ENCODE measurements at regions not wholly inside any gene's neighbourhood (a gene's known extent, or its start where the extent isn't known, plus 50 kb on each side); places are given as distances from the start of the nearest gene placed in this dataset.

DNA sequence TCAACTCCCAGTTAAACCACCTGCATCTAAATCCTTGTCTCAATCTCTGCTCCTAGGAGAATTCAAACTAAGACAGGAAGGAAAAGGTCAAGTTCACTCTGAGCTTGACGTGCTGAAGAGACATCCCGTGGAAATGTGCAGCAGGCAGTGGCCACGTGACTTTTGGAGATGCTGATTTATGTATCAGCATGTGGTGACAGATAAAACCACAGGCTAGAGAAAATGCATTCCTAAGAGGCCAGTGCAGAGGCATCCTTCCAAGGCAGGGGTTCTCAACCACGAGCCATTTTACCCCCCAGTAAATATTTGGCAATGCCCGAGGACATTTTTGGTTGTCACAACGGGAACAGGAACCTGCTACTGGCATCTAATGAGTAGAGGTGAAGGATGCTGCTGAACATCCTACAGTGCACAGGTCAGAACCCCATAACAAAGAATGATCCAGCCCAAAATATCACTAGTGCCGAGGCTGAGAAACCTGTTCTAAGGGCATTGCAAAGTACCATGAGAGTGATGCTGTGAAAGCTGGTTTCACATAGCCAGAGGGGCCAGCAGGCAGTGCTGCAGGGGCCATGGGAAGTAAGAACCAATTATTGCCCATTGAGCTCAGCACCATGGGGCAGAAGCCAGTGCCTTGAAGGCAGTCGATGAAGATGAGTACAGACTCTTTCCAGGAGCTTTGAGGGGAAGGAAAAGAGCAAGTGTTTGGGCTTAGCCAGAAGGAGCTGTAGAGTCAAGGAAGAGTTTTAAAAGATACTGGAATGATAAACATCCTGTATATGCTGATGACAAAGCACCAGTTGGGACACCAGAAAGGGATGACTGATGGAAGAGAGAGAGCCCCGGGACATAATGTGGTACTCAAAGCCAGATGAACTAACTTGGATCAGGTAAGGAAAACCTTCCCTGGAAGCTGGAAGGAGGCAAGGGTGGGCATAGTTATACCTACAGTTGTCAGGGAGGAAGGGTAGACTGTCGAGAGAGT is 174.6 kb downstream of the HAUS1 start:
- Histone ChIP-seq H2AFZ (ENCODE audit: low read depth, low read length) (no peak overlapping the region), H3K36me3 (ENCODE audit: insufficient read depth, low read length) (no peaks in the 10 kb centered on the region), H3K4me3 (ENCODE audit: low read length) (no peak overlapping the region), H3K4me1 (ENCODE audit: insufficient read depth, low read length) (peaks cover 13% of the 10 kb centered on the region), H3K27me3 (ENCODE audit: insufficient read depth, low read length) (no peaks in the 10 kb centered on the region), H3K9me3 (ENCODE audit: low read length) (no peaks in the 10 kb centered on the region)

DNA sequence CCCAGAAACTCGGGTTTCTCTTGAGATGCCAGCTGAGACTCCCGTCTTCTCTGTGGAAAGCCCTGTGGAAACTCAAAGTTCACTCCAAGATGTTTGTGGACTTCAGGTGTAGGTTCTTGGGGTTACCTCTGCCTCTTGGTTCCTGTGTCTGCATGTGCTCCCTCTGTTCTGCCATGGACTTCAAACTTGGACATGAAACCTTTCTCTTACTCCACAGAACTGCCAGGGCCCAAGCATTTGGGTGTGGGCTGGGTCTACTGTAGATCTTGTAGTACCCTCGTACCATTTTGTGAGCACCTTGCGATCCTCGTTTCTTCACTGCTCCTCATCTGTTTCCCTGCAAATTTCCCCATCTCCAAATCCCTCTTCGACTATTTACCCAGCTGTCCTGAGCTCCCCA is 175.5 kb downstream of the HAUS1 start:
- H3K4me3 ChIP-seq (ENCODE audit: low read length): no peak overlapping the region
- peaks cover 18% of the 10 kb centered on the region for H3K4me1 ChIP-seq (ENCODE audit: insufficient read depth, low read length)
- H3K9me3 ChIP-seq (ENCODE audit: low read length): no peaks in the 10 kb centered on the region
- H3K36me3 ChIP-seq (ENCODE audit: insufficient read depth, low read length): no peaks in the 10 kb centered on the region
- no peaks in the 10 kb centered on the region for H3K27me3 ChIP-seq (ENCODE audit: insufficient read depth, low read length)
- no peak overlapping the region for H2AFZ ChIP-seq (ENCODE audit: low read depth, low read length)

DNA sequence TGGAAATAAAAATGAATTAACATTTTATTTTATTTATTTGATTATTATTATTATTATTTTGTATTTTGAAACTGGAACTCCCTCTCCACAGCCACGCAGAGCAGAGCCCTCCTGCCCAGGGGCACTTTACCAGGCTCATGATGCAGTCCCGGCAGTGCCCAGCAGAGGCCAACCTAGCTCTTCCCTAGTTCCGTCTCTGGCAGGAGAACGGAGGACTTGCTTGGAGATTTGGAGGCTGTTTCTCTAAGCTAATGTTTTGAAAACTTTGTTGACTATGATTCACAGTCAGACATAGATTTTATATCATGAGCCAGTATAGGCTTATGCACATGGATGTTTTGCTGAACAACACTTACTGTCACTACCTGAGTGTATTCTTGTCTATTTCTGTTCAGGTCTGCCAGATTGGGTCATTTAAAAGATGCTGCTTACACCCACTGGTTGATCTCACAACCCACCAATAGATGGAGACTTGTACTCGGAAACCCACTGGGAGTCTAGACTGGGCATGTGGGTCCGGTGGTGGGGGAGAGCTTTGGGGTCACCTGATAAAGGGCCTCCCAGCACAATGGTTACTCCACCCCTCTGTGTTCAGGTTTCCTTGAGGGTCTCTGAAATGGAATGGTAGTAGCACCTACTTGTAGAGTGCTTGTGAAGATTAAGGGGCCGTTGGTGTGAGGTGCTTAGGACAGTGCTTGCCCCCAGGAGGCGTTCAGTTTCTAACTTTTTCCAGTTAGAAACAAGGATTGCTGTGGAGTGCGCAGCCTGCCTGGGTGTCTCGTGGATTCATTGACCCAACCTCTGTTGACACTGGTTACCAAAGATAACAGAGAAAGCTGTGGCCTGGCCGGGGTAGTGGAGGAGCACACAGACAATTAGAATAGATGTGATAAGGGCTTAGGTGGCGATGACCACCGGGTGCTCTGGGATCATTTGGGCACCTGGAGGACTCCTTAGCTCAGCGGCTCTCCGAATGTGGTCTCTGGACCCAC is 177.3 kb downstream of the HAUS1 start:
- Histone ChIP-seq H3K4me3 (ENCODE audit: low read length) (no peak overlapping the region), H3K27me3 (ENCODE audit: insufficient read depth, low read length) (no peaks in the 10 kb centered on the region), H3K4me1 (ENCODE audit: insufficient read depth, low read length) (peaks cover 24% of the 10 kb centered on the region), H3K36me3 (ENCODE audit: insufficient read depth, low read length) (no peaks in the 10 kb centered on the region), H3K9me3 (ENCODE audit: low read length) (no peaks in the 10 kb centered on the region), H2AFZ (ENCODE audit: low read depth, low read length) (no peak overlapping the region)

DNA sequence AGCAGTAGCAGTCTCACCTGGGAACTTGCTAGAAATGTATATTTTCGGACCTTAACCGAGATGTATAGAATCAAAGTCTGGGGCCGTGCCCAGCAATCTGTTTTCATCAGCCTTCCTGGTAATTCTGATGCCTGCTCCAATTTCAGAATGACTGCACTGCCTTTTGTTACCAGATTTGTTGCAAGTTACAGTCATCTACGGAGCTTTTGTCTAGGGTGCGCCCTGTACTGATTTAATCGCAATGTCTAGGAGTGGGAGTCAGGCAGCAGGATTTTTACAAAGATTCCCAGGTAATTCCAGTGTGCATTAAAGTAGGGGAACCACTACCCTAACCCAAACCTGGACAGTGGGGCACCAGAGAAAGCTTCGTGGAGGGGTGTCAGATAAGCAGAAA is 178.0 kb downstream of the HAUS1 start:
- Histone ChIP-seq H3K27me3 (ENCODE audit: insufficient read depth, low read length) (no peaks in the 10 kb centered on the region), H3K4me1 (ENCODE audit: insufficient read depth, low read length) (peaks cover 20% of the 10 kb centered on the region), H3K36me3 (ENCODE audit: insufficient read depth, low read length) (no peaks in the 10 kb centered on the region), H2AFZ (ENCODE audit: low read depth, low read length) (no peak overlapping the region), H3K9me3 (ENCODE audit: low read length) (no peaks in the 10 kb centered on the region), H3K4me3 (ENCODE audit: low read length) (no peak overlapping the region)

DNA sequence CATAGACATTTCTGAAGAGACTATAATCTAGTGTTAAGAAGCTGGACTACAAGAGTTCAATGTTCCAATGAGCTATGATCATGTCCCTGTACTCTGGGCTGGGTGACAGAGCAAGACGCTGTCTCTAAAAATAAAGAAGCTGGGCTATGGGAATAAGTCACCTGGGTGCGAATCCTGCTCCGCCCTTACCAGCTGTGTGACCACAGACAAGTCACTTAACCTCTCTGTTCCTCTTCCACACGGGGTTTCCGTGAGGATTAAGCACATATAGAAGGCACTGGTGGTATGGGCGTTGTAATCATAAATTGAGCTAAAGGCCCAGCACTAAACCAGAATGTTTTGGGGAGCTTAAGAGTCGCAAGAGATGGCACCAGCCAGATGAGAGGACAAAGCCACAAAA is 178.5 kb downstream of the HAUS1 start:
- Histone ChIP-seq H3K4me3 (ENCODE audit: low read length) (no peak overlapping the region), H3K9me3 (ENCODE audit: low read length) (no peaks in the 10 kb centered on the region), H3K4me1 (ENCODE audit: insufficient read depth, low read length) (peaks cover 20% of the 10 kb centered on the region), H3K36me3 (ENCODE audit: insufficient read depth, low read length) (no peaks in the 10 kb centered on the region), H3K27me3 (ENCODE audit: insufficient read depth, low read length) (no peaks in the 10 kb centered on the region), H2AFZ (ENCODE audit: low read depth, low read length) (no peak overlapping the region)

DNA sequence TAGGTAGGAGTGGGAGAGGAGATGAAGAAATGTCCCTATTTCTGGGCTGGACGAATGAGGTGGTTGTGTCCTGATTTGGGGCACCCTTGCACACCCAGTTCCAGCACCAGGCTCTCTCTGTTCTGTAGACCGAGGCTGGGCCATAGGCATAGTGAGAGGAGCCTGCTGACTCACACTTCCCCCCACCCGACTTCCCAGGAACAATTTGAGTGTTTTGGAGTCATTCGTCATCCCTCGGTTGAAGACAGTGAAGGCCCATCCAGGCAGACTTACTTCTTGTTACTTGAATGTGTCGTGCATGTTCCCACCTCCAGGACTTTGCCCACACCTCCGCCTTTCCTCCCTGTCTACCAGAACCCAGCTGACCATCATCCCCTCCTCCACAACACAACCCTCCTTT is 179.1 kb downstream of the HAUS1 start:
- Histone ChIP-seq H3K36me3 (ENCODE audit: insufficient read depth, low read length) (no peaks in the 10 kb centered on the region), H3K4me3 (ENCODE audit: low read length) (no peak overlapping the region), H3K27me3 (ENCODE audit: insufficient read depth, low read length) (no peaks in the 10 kb centered on the region), H3K9me3 (ENCODE audit: low read length) (no peaks in the 10 kb centered on the region), H2AFZ (ENCODE audit: low read depth, low read length) (no peak overlapping the region), H3K4me1 (ENCODE audit: insufficient read depth, low read length) (peaks cover 18% of the 10 kb centered on the region)

DNA sequence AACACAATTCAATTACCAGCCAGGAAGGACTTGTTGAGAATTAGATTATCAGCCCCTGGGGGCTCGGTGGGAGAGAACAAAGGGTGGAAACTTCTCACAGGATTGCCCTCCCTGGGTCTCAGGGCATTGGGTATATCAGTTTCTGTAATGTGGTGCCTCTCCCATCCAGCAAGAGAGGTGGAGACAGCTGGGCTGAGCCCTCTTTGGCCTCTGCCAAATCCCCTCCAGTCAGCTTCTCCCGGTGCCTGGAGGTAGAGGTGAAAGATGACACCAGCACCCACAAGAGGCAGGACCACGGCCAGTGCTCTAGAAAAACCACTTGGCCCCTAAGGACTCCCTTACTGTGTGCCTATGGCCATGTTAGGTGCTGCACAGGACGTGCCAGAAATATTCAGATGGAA is 179.7 kb downstream of the HAUS1 start:
- Histone ChIP-seq H3K36me3 (ENCODE audit: insufficient read depth, low read length) (no peaks in the 10 kb centered on the region), H3K4me3 (ENCODE audit: low read length) (no peak overlapping the region), H3K9me3 (ENCODE audit: low read length) (no peaks in the 10 kb centered on the region), H3K4me1 (ENCODE audit: insufficient read depth, low read length) (peaks cover 18% of the 10 kb centered on the region), H3K27me3 (ENCODE audit: insufficient read depth, low read length) (no peaks in the 10 kb centered on the region), H2AFZ (ENCODE audit: low read depth, low read length) (no peak overlapping the region)

DNA sequence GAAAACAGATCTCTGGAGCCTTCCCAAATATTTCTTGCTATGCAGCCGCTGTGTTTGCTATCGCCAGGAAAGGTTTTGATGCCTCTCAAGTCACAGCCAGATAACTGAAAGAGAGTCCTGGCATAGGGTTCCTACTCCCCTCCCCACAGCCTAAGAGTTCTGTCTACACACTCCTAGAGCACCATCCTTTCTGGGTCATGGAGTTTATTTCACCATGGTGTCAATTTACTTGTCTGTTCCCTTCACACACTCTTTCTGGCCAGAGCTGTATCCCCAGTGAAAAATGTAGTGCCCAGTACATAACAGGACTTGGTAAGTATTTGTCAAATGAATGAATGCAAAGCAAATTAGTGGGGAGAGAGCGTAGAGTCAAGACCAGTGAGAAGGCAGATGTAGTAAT is 185.3 kb downstream of the HAUS1 start:
- Histone ChIP-seq H3K36me3 (ENCODE audit: insufficient read depth, low read length) (no peaks in the 10 kb centered on the region), H2AFZ (ENCODE audit: low read depth, low read length) (no peak overlapping the region), H3K4me1 (ENCODE audit: insufficient read depth, low read length) (peaks cover 7% of the 10 kb centered on the region), H3K27me3 (ENCODE audit: insufficient read depth, low read length) (no peaks in the 10 kb centered on the region), H3K9me3 (ENCODE audit: low read length) (no peaks in the 10 kb centered on the region), H3K4me3 (ENCODE audit: low read length) (no peak overlapping the region)

DNA sequence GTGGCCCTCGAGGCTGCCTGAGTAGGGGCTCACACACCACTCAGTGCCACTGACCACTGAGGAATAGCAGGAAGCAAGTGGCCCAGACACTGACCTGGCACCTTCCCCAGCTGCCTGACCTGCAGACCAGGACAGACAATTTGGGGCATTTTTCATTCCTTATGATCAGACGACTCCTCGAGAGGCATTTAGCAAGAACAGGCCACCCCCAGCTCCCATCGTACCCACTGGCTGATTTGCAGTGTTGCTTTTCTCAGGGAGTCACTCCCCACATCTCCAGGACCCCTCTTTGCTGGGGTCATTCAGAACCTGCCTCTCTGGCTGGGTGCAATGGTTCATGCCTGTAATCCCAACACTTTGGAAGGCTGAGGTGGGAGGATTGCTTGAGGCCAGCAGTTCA is 185.7 kb downstream of the HAUS1 start:
- Histone ChIP-seq H3K27me3 (ENCODE audit: insufficient read depth, low read length) (no peaks in the 10 kb centered on the region), H3K4me1 (ENCODE audit: insufficient read depth, low read length) (peaks cover 7% of the 10 kb centered on the region), H3K36me3 (ENCODE audit: insufficient read depth, low read length) (no peaks in the 10 kb centered on the region), H2AFZ (ENCODE audit: low read depth, low read length) (no peak overlapping the region), H3K4me3 (ENCODE audit: low read length) (no peak overlapping the region), H3K9me3 (ENCODE audit: low read length) (no peaks in the 10 kb centered on the region)

DNA sequence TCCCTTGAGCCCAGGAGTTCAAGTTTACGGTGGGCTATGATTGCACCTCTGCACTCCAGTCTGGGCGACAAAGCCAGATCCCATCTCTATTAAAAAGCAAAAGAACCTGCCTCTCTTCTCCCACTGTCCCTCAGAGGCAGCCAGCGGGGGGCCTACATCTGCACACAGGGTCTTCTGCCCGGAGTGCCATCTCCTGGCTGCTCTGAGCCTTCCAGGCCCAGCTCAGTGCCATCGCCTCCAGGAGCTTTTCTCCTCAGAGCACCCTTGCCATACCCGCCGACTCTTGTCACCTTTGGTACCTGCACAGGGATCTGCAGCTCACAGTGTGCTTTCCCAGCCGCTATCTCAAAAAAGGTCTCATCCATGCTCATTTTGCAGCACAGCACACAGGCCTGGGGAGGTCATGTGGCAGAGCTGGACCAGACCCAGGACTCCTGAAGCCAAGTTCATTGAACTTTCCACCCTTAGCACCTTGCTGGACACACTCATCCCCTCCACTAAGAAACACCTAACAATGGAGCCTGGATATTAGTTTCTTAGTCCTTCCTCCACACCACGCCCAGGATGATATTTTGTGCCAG is 186.3 kb downstream of the HAUS1 start:
- Histone ChIP-seq H3K36me3 (ENCODE audit: insufficient read depth, low read length) (no peaks in the 10 kb centered on the region), H3K4me3 (ENCODE audit: low read length) (no peak overlapping the region), H3K4me1 (ENCODE audit: insufficient read depth, low read length) (peaks cover 10% of the 10 kb centered on the region), H3K9me3 (ENCODE audit: low read length) (no peaks in the 10 kb centered on the region), H3K27me3 (ENCODE audit: insufficient read depth, low read length) (no peaks in the 10 kb centered on the region), H2AFZ (ENCODE audit: low read depth, low read length) (no peak overlapping the region)

DNA sequence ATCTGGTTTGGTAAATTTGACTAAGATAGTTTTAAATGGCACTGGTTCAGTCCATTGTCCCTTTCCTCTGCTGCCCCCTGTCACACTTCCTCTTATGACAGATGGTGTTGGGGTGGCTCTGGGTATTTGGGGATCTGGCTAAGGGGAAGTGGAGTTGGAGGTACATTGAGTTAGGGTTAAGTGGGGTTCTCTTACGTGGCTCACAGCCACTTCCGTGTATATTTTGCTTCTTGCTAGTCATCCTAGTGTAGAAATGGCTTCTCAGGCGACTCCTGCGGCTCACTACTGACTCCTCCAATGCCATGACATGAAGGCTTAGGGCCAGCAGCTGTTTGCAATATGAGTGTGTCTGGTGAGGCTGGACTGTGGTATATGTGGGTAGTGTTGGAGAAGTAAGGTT is 187.0 kb downstream of the HAUS1 start:
- Histone ChIP-seq H3K4me1 (ENCODE audit: insufficient read depth, low read length) (peaks cover 6% of the 10 kb centered on the region), H3K36me3 (ENCODE audit: insufficient read depth, low read length) (no peaks in the 10 kb centered on the region), H3K4me3 (ENCODE audit: low read length) (no peak overlapping the region), H3K27me3 (ENCODE audit: insufficient read depth, low read length) (no peaks in the 10 kb centered on the region), H3K9me3 (ENCODE audit: low read length) (no peaks in the 10 kb centered on the region), H2AFZ (ENCODE audit: low read depth, low read length) (no peak overlapping the region)

DNA sequence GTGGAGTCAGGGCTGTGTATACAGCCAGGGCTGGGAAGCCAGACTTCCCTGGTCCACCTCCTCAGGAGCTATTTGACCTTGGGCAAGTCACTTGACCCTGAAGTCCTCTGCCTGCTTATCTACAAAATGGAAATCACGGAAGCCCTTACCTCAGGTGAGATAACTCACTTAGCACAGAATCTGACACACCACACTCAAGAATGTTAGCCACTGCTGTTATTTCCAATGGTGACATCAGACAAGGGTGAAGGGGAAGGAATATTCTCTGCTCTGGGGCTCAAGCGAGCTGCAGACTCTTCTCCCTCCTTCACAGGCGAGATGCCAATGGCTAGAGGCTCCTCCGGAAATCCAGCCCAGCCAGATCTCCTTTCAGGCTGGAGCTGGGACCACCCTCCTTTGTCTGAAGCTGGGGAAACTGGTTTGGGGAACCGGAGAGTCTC is 189.6 kb downstream of the HAUS1 start:
- Histone ChIP-seq H2AFZ (ENCODE audit: low read depth, low read length) (no peak overlapping the region), H3K4me1 (ENCODE audit: insufficient read depth, low read length) (peaks cover 4% of the 10 kb centered on the region), H3K9me3 (ENCODE audit: low read length) (no peaks in the 10 kb centered on the region), H3K4me3 (ENCODE audit: low read length) (no peak overlapping the region), H3K27me3 (ENCODE audit: insufficient read depth, low read length) (no peaks in the 10 kb centered on the region), H3K36me3 (ENCODE audit: insufficient read depth, low read length) (no peaks in the 10 kb centered on the region)

DNA sequence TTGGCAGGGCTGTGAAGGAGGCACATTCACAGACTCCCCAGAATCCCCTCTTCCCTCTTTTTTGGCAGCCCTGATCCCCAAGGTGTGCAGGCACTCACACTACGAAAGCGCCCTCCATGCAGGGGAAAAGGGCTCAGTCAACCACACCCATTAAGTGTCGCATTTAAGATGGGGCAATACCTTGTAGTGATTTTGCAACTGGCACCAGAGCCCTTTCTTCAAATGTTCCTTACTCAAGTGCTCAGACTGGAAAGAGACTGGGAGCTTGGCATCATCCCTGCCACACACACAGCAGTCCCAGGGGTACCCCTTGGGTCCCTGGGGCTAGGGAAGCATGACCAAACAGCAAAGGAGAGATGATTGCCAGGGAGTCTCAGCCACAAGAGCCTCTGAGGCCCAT is 190.1 kb downstream of the HAUS1 start:
- Histone ChIP-seq H3K4me1 (ENCODE audit: insufficient read depth, low read length) (peaks cover 4% of the 10 kb centered on the region), H2AFZ (ENCODE audit: low read depth, low read length) (no peak overlapping the region), H3K9me3 (ENCODE audit: low read length) (no peaks in the 10 kb centered on the region), H3K4me3 (ENCODE audit: low read length) (no peak overlapping the region), H3K36me3 (ENCODE audit: insufficient read depth, low read length) (no peaks in the 10 kb centered on the region), H3K27me3 (ENCODE audit: insufficient read depth, low read length) (no peaks in the 10 kb centered on the region)
